Left lung (tissue), 4 donors: ENCODE measurements at regions not wholly inside any gene's neighbourhood (a gene's known extent, or its start where the extent isn't known, plus 50 kb on each side); places are given as distances from the start of the nearest gene placed in this dataset.

Experiments
- ATAC-seq: fragments of 200-7000 bp; cut with Tn5 transposase; one replicate; pipeline ENCODE4 v1.9.1; 2020; ENCODE audit warnings: moderate library complexity
- DNase-seq, 4 donors: peaks; one replicate each; pipeline ENCODE4 v3.0.0-alpha.2; 2013 to 2020
- H3K27ac ChIP-seq, 2 donors: fragments of 200-600 bp; sonication (generic) in 1 of 2; one replicate each; pipeline versions ENCODE4 v1.5.0 to v1.8.0; 2020 to 2021
- H3K27me3 ChIP-seq, 2 donors: fragments of 200-600 bp; sonication (generic) in 1 of 2; one replicate each; pipeline versions ENCODE4 v1.5.0 to v1.8.0; 2020 to 2021
- H3K36me3 ChIP-seq, 2 donors: fragments of 200-600 bp; sonication (generic) in 1 of 2; one replicate each; pipeline versions ENCODE4 v1.5.0 to v1.8.0; 2020 to 2021
- H3K4me1 ChIP-seq, 2 donors: fragments of 200-600 bp; one replicate each; pipeline ENCODE4 v1.8.0; 2021
- H3K4me3 ChIP-seq, 2 donors: fragments of 200-600 bp; sonication (generic) in 1 of 2; one replicate each; pipeline versions ENCODE4 v1.5.0 to v1.8.0; 2020 to 2021; ENCODE audit warnings: mild to moderate bottlenecking in 1 of 2
- H3K9me3 ChIP-seq, 2 donors: fragments of 200-600 bp; sonication (generic) in 1 of 2; one replicate each; pipeline versions ENCODE4 v1.5.0 to v1.8.0; 2020 to 2021
- intact Hi-C, 2 donors: fragments of 100-400 bp; cut with DNase I; formaldehyde crosslinking; loops; one replicate each; pipeline versions ENCODE4 v1.11.2 to v1.14.2; 2022
- TF ChIP-seq, protein P1 (sequence below), 2 donors: fragments of 200-600 bp; sonication (generic) in 1 of 2; IDR thresholded peaks; one replicate each; pipeline versions ENCODE4 v1.5.0 to v1.8.0; 2021; ENCODE audit warnings: antibody characterized with exemption in 2 of 2
- donor health status: DM: no; HTN: yes; CAD: no.
- donor health status: DM: no; HTN: no; CAD: no.

DNA sequence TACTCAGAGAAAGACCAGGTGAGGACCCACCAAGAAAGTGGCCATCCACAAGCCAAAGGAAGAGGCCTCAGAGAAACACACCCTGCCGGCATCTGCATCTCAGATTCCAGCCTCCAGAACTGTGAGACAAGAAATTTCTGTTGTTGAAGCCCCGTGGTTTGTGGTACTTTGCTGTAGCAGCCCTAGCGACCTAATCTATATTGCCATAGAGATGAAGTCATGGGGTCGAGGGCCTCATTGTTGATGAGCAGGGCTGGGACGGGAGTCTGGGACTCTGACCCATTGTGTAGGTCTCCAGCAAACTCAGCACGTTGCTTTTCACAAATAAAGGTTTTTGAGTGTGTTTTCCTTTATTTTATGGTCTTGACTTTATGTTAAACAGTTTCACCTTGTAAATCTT, 174.9 kb downstream of the TNFSF13B start:
- no peak overlapping the region for H3K4me3 ChIP-seq
- H3K9me3 ChIP-seq: no peaks in the 10 kb centered on the region
- ATAC-seq (no peak), DNase-seq (no peak)
- no peaks in the 10 kb centered on the region for H3K4me1 ChIP-seq
- no peaks in the 10 kb centered on the region for H3K27me3 ChIP-seq
- no peak overlapping the region for H3K27ac ChIP-seq
- TF ChIP-seq, protein P1, sequence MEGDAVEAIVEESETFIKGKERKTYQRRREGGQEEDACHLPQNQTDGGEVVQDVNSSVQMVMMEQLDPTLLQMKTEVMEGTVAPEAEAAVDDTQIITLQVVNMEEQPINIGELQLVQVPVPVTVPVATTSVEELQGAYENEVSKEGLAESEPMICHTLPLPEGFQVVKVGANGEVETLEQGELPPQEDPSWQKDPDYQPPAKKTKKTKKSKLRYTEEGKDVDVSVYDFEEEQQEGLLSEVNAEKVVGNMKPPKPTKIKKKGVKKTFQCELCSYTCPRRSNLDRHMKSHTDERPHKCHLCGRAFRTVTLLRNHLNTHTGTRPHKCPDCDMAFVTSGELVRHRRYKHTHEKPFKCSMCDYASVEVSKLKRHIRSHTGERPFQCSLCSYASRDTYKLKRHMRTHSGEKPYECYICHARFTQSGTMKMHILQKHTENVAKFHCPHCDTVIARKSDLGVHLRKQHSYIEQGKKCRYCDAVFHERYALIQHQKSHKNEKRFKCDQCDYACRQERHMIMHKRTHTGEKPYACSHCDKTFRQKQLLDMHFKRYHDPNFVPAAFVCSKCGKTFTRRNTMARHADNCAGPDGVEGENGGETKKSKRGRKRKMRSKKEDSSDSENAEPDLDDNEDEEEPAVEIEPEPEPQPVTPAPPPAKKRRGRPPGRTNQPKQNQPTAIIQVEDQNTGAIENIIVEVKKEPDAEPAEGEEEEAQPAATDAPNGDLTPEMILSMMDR (IDR thresholded peaks at IDR 0.05): no peak
- intact Hi-C loops: no loop called here
- H3K36me3 ChIP-seq: no peaks in the 10 kb centered on the region

DNA sequence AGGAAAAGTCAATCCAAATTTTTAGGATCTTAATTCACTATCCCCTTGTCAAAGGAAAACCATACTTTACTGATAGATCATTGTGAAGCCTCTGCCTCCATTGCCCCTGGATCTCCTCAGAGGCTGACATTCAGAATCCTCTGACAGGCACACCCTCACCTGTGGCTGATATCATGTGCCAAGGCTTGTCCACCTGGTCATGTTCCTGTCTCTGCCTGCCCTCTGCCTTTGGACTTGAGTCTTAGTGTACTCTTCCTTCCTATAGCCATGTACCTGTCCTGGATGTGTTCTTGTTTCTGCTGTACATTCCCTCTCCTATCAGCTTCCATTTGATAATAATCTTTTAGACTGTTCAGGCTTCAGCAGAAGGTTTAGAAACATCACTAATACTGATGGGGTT, 179.4 kb downstream of the TNFSF13B start:
- H3K4me3 ChIP-seq: no peak overlapping the region
- no peak overlapping the region for H3K27ac ChIP-seq
- no peaks in the 10 kb centered on the region for H3K36me3 ChIP-seq
- no peak for ATAC-seq
- DNase-seq: no peak
- intact Hi-C loops: no loop called here
- TF ChIP-seq, protein P1 (IDR thresholded peaks at IDR 0.05): no peak
- no peaks in the 10 kb centered on the region for H3K27me3 ChIP-seq
- H3K4me1 ChIP-seq: no peaks in the 10 kb centered on the region
- no peaks in the 10 kb centered on the region for H3K9me3 ChIP-seq

DNA sequence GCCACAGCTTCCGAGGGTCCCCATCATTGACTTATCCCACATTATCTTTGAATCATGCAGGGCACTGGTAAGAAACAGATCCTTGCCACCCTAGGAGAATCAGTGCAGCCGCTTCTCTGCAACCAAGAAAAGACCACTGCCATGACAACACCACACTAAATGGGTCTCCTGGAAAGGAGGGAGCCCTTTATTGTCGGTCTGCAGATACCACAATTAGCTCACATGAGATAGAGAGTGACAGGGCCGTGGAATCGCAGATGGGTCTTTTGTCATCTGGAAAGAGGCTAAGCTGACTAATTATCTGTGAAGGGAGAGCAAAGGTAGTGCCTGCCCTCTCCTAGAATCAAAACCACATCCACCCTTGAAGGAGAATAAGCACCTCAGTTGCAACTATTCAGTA, 178.3 kb upstream of the MYO16 start:
- ATAC-seq (no peak), DNase-seq (no peak)
- Histone ChIP-seq H3K27ac (no peak overlapping the region), H3K36me3 (no peaks in the 10 kb centered on the region), H3K4me3 (no peak overlapping the region), H3K27me3 (no peaks in the 10 kb centered on the region), H3K9me3 (no peaks in the 10 kb centered on the region), H3K4me1 (no peaks in the 10 kb centered on the region)
- intact Hi-C loops: no loop called here
- TF ChIP-seq, protein P1 (IDR thresholded peaks at IDR 0.05): no peak

DNA sequence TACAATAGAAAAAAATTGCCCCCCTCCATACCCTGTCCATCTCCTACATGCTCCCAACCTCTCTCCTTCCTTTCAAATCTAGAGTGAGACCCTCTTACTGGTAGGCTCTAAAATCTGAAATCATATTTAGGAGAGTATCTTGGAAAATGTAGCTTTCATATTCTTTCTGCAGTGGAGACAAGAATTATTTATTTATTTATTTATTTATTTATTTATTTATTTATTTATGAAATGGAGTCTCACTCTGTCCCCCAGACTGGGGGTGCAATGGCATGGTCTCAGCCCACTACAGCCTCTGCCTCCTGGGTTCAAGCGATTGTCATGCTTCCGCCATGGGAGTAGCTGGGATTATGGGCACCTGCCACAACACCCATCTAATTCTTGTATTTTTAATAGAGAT, 174.1 kb upstream of the MYO16 start:
- no peaks in the 10 kb centered on the region for H3K27me3 ChIP-seq
- no peak for ATAC-seq

DNA sequence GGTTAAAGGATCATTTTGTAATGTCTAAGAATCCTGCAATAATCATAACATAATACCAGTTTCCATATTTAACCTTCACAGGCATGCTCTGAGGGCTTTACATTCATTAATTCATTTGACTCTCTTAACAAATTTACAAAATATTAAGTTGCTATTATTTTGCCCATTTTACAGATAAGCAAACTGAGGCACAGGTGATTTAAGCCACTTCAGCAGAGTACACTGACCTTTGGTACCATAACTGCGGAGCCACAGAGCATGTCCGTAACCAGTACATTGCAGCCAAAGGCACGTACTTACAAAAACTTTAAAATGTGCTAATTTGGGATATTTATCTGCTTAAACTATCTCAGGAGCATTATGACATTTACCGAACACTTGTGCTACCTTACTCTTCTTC, 169.4 kb upstream of the MYO16 start:
- H3K27ac ChIP-seq: no peak overlapping the region
- no peak overlapping the region for H3K4me3 ChIP-seq
- TF ChIP-seq, protein P1 (IDR thresholded peaks at IDR 0.05): no peak
- ATAC-seq (no peak), DNase-seq (no peak)
- H3K36me3 ChIP-seq: no peaks in the 10 kb centered on the region
- H3K9me3 ChIP-seq: no peaks in the 10 kb centered on the region
- no peaks in the 10 kb centered on the region for H3K4me1 ChIP-seq
- intact Hi-C loops: no loop called here
- no peaks in the 10 kb centered on the region for H3K27me3 ChIP-seq

More for the DNA sequence above, 174.1 kb upstream of the MYO16 start:
- Histone ChIP-seq H3K9me3 (no peaks in the 10 kb centered on the region), H3K36me3 (no peaks in the 10 kb centered on the region), H3K4me1 (no peaks in the 10 kb centered on the region), H3K4me3 (no peak overlapping the region), H3K27ac (no peak overlapping the region)
- no peak for DNase-seq
- TF ChIP-seq, protein P1 (IDR thresholded peaks at IDR 0.05): no peak
- intact Hi-C loops: no loop called here
